ENCODE measurements at regions not wholly inside any gene's neighbourhood (a gene's known extent, or its start where the extent isn't known, plus 50 kb on each side); places are given as distances from the start of the nearest gene placed in this dataset.

DNA sequence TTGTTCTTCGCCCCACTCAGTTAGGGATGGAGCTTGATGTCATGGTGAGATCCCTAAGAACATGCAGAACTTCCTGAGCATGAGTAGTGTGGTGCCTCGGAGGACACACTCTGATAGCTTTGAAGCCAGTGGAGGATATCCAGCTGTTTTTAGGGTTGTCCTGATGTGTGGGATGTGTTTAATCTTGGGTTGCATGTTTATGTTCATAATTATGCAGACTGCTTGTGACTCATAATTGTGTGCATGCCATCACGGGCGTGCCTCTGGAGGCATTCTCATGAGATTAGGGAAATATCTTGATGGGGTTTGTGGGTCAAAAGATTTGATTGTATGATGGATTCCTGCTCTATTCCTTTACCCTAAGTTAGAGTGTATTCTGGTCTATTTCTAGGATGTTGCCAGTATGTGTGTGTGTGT is 267.4 kb upstream of the PELI2 start:
- H2BK5ac ChIP-seq (ENCODE audit: low read depth, low read length, poor library complexity, severe bottlenecking) = peak overlapping the region; percentile 36
- no peak overlapping the region for H3K56ac ChIP-seq (ENCODE audit: extremely low read depth, insufficient read depth, low read length)
- H3K27me3 ChIP-seq (ENCODE audit: control insufficient read depth, insufficient read depth, low read length) = no peaks in the 10 kb centered on the region
- dilution Hi-C loops (cut with HindIII; ENCODE audit: low sequenced_read_pairs, unreplicated experiment) = no loop called here
- POLR2A ChIA-PET (ENCODE audit: unreplicated experiment) = no interaction called here
- H3K36me3 ChIP-seq (ENCODE audit: control insufficient read depth, insufficient read depth, low read length) = no peaks in the 10 kb centered on the region
- H3K14ac ChIP-seq (replicated peaks; ENCODE audit: low read depth, low read length) = peak overlapping the region; percentile 67
- 0% methylated on average over 1 of the region's 4 CpGs; no CpG with 5 or more reads in 1 of the 2 experiments for WGBS, 2 experiments (ENCODE audit: extremely low coverage in 2 of 2, insufficient read length in 1 of 2)
- in situ Hi-C loops (cut with MboI; ENCODE audit: low sequenced_read_pairs) = no loop called here
- peak overlapping the region in 1 of 2 experiments; percentile 18; a peak in 1 of 4 replicates for H4K8ac ChIP-seq (ENCODE audit: low read depth in 2 of 2, low read length in 2 of 2)
- H4K5ac ChIP-seq (ENCODE audit: low read depth, low read length) = no peak overlapping the region
- H3K18ac ChIP-seq (ENCODE audit: low read depth, low read length) = no peak overlapping the region
- ATAC-seq (ENCODE audit: low read depth) (peak; percentile 83), DNase-seq (peak; percentile 75)
- peak overlapping the region; percentile 80; the same call in 1 of the 2 replicates for H3K23ac ChIP-seq (ENCODE audit: low read depth, low read length)
- H3K4me3 ChIP-seq (ENCODE audit: insufficient read depth, low read depth, low read length) = no peak overlapping the region
- no peaks in the 10 kb centered on the region for H4K20me1 ChIP-seq (ENCODE audit: insufficient read depth, low read length)
- no peak overlapping the region for H2BK15ac ChIP-seq (ENCODE audit: low read depth, low read length)
- peak overlapping the region; percentile 71; the same call in 1 of the 2 replicates for H2BK20ac ChIP-seq (ENCODE audit: low read depth, low read length)
- H3K4me1 ChIP-seq (ENCODE audit: control insufficient read depth, insufficient read depth, low read length) = peaks cover 18% of the 10 kb centered on the region
- H3K4me2 ChIP-seq (ENCODE audit: low read depth, low read length) = 0 out of 2 replicates have a peak overlapping the region, but pooled peaks have one; percentile 0
- H3K9me1 ChIP-seq (ENCODE audit: insufficient read depth, low read length) = peaks cover 21% of the 10 kb centered on the region
- H2AFZ ChIP-seq (replicated peaks; ENCODE audit: low read length, poor library complexity) = no peak overlapping the region
- CTCF ChIA-PET = interaction anchor here (0.7 to 1.3 kb wide), 3 partner anchors 10 to 490 kb away, joined by 3 read pairs; no protein-coding TSS in a partner anchor
- TF ChIP-seq FOS (IDR thresholded peaks at IDR 0.05; ENCODE audit: low read depth, low read length) (peak; percentile 74), BHLHE40 (IDR thresholded peaks at IDR 0.05; ENCODE audit: low read depth, low read length) (peak; percentile 87), NFE2L2 (IDR thresholded peaks at IDR 0.05; ENCODE audit: low read depth, low read length) (no peak), RAD21 (IDR thresholded peaks at IDR 0.05; ENCODE audit: low read length) (no peak)
- TF ChIP-seq, protein P1, sequence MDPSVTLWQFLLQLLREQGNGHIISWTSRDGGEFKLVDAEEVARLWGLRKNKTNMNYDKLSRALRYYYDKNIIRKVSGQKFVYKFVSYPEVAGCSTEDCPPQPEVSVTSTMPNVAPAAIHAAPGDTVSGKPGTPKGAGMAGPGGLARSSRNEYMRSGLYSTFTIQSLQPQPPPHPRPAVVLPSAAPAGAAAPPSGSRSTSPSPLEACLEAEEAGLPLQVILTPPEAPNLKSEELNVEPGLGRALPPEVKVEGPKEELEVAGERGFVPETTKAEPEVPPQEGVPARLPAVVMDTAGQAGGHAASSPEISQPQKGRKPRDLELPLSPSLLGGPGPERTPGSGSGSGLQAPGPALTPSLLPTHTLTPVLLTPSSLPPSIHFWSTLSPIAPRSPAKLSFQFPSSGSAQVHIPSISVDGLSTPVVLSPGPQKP (IDR thresholded peaks at IDR 0.05; ENCODE audit: borderline replicate concordance, low read depth, low read length) = no peak
- TF ChIP-seq, protein P2, sequence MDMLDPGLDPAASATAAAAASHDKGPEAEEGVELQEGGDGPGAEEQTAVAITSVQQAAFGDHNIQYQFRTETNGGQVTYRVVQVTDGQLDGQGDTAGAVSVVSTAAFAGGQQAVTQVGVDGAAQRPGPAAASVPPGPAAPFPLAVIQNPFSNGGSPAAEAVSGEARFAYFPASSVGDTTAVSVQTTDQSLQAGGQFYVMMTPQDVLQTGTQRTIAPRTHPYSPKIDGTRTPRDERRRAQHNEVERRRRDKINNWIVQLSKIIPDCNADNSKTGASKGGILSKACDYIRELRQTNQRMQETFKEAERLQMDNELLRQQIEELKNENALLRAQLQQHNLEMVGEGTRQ (IDR thresholded peaks at IDR 0.05; ENCODE audit: low read depth, low read length) = no peak
- TF ChIP-seq, protein P3, sequence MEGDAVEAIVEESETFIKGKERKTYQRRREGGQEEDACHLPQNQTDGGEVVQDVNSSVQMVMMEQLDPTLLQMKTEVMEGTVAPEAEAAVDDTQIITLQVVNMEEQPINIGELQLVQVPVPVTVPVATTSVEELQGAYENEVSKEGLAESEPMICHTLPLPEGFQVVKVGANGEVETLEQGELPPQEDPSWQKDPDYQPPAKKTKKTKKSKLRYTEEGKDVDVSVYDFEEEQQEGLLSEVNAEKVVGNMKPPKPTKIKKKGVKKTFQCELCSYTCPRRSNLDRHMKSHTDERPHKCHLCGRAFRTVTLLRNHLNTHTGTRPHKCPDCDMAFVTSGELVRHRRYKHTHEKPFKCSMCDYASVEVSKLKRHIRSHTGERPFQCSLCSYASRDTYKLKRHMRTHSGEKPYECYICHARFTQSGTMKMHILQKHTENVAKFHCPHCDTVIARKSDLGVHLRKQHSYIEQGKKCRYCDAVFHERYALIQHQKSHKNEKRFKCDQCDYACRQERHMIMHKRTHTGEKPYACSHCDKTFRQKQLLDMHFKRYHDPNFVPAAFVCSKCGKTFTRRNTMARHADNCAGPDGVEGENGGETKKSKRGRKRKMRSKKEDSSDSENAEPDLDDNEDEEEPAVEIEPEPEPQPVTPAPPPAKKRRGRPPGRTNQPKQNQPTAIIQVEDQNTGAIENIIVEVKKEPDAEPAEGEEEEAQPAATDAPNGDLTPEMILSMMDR (conservative IDR thresholded peaks at IDR 0.05; ENCODE audit: low read depth, low read length) = no peak
- H3K9ac ChIP-seq (ENCODE audit: low read depth, low read length) = no peak overlapping the region
- H3K79me1 ChIP-seq (ENCODE audit: low read depth in 1 of 2, low read length in 2 of 2) = no peaks in the 10 kb centered on the region
- H3K27ac ChIP-seq (ENCODE audit: insufficient read depth, low read length) = no peak overlapping the region
- intact Hi-C loops (cut with micrococcal nuclease) = no loop called here
- H2AK5ac ChIP-seq (ENCODE audit: low read depth, low read length) = 0 out of 2 replicates have a peak overlapping the region, but pooled peaks have one; percentile 1
- H2BK120ac ChIP-seq (ENCODE audit: low read depth, low read length) = peak overlapping the region; percentile 87
- BruUV-seq (replicated peaks) = no TSS peak
- H3K4ac ChIP-seq (ENCODE audit: low read depth, low read length) = peak overlapping the region; percentile 3; the same call in 1 of the 2 replicates
- peak overlapping the region; percentile 45; the same call in 1 of the 2 replicates for H4K91ac ChIP-seq (ENCODE audit: insufficient read depth, low read depth, low read length)
- peak overlapping the region; percentile 2 for H2AK9ac ChIP-seq (replicated peaks; ENCODE audit: low read depth, low read length, poor library complexity)
- H3K9me3 ChIP-seq (ENCODE audit: control insufficient read depth, insufficient read depth, low read length) = no peaks in the 10 kb centered on the region
